ENCODE measurements at regions not wholly inside any gene's neighbourhood (a gene's known extent, or its start where the extent isn't known, plus 50 kb on each side); places are given as distances from the start of the nearest gene placed in this dataset.

- no peak for DNase-seq
Observed at GRCh38 chr1:57530206-57530910, 106.5 kb upstream of the DAB1 start.

- no peak for DNase-seq
Observed at GRCh38 chr1:57522575-57522974, 98.7 kb upstream of the DAB1 start.

- DNase-seq = no peak
Observed at GRCh38 chr1:57520743-57521515, 97.1 kb upstream of the DAB1 start.

GRCh38 chr1:57518496-57518895 lies 94.6 kb upstream of the DAB1 start:
- DNase-seq = no peak

- DNase-seq = no peak
Observed at GRCh38 chr1:57517587-57518374, 93.9 kb upstream of the DAB1 start.

- DNase-seq = no peak
Observed at GRCh38 chr1:57512386-57512785, 88.5 kb upstream of the DAB1 start.

GRCh38 chr1:57506941-57507340 lies 83.1 kb upstream of the DAB1 start:
- no peak for DNase-seq

- no peak for DNase-seq
Observed at GRCh38 chr1:57503337-57503736, 79.5 kb upstream of the DAB1 start.

GRCh38 chr1:57500136-57500830 lies 76.4 kb upstream of the DAB1 start:
- no peak for DNase-seq

GRCh38 chr1:57494530-57495079 lies 70.7 kb upstream of the DAB1 start:
- no peak for DNase-seq

GRCh38 chr1:57492586-57493226 lies 68.8 kb upstream of the DAB1 start:
- no peak for DNase-seq

- DNase-seq = no peak
Observed at GRCh38 chr1:57489358-57490036, 65.6 kb upstream of the DAB1 start.

- no peak for DNase-seq
Observed at GRCh38 chr1:57485643-57486042, 61.8 kb upstream of the DAB1 start.

GRCh38 chr1:57483954-57484353 lies 60.1 kb upstream of the DAB1 start:
- DNase-seq = no peak

GRCh38 chr1:57479471-57479870 lies 55.6 kb upstream of the DAB1 start:
- DNase-seq = no peak

GRCh38 chr1:57475366-57475765 lies 51.5 kb upstream of the DAB1 start:
- no peak for DNase-seq

GRCh38 chr1:57474137-57474750 lies 50.4 kb upstream of the DAB1 start:
- no peak for DNase-seq
